NCI-H187 treated with DMSO at 0.1 percent for 48 hours (cell line): ENCODE measurements at regions not wholly inside any gene's neighbourhood (a gene's known extent, or its start where the extent isn't known, plus 50 kb on each side); places are given as distances from the start of the nearest gene placed in this dataset.
"Not testable (repeated sequence)": the region's sequence is repeated elsewhere in the genome, so short reads cannot be mapped to it uniquely, and the experiment has no call there.

ENCODE experiments used
- DNase-seq: peaks from one replicate; lab custom pipeline; 2025; lab: John Stamatoyannopoulos, UW

GRCh38 chr7:81833401-81833800 lies 63.6 kb upstream of the HGF start:
- DNase-seq = no peak

- no peak for DNase-seq
Measured at GRCh38 chr7:81831883-81832282, 62.0 kb upstream of the HGF start.

- DNase-seq = not testable (repeated sequence)
Measured at GRCh38 chr7:81829511-81829910, 59.7 kb upstream of the HGF start.

- DNase-seq = no peak
Measured at GRCh38 chr7:81822811-81823210, 53.0 kb upstream of the HGF start.

- DNase-seq = no peak
Measured at GRCh38 chr7:81819861-81820260, 50.0 kb upstream of the HGF start.
